GM19240 (cell line): ENCODE measurements at regions not wholly inside any gene's neighbourhood (a gene's known extent, or its start where the extent isn't known, plus 50 kb on each side); places are given as distances from the start of the nearest gene placed in this dataset.
"Not testable (repeated sequence)": the region's sequence is repeated elsewhere in the genome, so short reads cannot be mapped to it uniquely, and the experiment has no call there.

Source experiments
- DNase-seq: peaks from one replicate; pipeline ENCODE4 v3.0.0; 2011; ENCODE audit warnings: low spot score; ENCODE audit not compliant: insufficient read length

DNA sequence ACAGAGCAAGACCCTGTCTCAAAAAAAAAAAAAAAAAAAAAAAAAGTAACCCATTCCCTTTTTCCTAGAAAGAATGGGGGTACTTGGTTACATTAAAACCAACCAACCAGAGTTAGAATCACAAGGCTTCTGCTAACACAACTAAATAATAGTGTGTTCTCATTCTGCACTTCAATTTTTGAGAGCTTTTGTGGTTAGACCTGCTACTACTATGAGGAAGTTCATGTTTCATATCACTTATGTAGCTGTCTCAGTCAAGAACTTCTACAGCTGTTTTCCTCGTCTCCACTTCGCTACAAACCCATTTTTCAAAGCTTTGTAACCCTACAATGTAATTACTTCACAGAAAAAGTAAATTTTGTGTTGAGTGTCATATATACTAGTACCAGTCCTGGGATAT is 58.3 kb downstream of the PDHA2 start:
- DNase-seq: no peak

DNA sequence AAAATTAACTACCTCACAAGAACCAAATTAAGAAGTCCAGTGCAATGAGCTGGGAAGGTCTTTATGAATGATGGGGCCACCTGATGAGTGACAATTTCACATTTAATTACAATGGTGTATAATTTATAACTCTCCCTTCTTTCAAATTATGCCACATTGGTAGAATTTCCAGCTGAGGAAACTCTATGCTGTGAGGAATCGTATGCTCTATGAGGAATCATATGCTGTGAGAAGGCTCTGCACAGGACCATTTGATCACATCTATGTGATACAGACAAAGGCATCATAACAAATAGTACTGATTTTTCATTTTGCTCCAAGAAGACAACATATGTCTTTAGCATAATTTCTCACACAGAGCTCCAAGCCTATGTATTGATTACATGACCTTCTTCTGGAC is 69.3 kb downstream of the PDHA2 start:
- no peak for DNase-seq

DNA sequence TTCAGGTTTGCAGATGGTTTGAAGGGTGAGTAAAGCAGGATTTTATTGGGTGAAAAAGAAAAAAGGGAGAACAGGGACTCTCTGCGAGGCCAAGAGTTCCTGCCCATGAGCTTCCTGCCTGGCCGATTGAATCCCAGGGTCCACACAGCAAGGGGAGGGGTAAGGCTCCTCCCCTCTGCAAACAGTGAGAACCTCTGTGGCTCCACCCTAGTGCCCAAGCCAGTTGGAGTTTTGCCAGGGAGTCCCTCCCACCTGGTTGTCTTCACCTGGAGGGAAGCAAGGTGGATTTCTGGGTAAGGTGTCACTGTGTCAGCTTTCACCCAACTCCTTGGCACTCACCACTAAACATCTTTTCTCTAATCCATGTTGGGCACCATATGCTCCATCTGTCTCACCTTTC is 70.9 kb downstream of the PDHA2 start:
- no peak for DNase-seq

DNA sequence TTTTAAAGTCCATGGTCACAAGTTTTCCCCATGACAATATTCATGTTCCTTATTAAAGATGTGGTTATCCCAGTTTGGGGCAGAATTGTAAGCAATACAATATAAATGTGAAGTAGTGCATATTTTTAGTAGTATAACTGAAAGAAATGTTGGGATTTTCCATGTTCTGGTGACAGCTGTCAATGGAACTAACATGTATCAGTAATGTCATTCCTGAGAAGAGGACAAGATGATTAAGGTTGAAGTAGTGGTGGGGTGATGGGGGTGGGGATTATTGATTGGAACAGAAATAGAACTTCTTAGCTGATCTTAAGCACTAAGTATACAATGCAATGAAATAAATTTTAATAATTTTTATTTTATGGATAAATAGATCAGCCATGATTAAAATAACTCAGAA is 81.6 kb downstream of the PDHA2 start:
- no peak for DNase-seq

DNA sequence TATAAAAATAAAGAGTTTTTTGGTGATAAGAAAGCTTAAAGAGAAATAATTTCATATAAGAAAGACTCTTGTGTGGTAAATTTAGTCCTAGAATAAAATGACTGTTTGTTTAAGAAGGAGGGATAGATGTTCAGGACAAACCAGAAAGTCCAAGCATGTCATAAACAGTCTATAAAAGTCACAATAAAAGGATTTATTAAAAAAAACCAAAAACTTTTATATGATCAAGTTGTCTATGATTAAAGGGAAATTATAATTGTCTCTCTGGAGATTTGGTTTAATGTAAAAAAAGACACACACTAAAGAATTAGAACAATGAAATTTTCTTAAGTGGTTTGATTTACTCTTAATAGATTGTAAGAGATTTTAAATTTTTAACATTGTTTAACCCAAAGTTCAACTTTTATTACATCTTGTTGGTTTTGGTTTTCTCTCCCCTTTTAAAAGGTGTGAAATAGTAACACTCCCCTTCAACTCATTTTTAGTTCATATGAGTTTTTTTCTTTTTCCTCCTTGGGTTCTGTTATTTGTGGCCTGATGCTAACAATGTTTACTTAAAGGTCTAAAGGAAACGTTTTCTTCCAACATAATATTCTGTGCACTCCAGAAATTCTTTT is 89.7 kb downstream of the PDHA2 start:
- no peak for DNase-seq

DNA sequence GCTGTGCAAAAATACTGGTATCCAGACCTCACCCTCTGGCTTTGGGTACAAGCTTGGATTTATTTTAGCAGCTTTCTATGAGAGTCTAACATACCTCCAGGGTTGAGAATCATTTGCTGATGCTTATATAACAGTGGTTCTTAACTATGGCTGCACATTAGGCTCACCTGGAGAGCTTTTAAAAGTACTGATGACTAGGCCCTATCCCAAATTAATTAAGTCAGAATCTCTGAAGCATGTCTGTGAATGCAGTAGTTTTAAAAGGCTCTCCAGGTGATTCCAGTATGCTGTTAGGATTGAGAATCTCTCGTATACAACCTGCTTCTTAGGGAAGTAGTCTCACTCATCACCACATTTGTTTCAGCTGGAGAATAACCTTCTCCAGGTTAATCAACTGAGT is 99.2 kb downstream of the PDHA2 start:
- no peak for DNase-seq

DNA sequence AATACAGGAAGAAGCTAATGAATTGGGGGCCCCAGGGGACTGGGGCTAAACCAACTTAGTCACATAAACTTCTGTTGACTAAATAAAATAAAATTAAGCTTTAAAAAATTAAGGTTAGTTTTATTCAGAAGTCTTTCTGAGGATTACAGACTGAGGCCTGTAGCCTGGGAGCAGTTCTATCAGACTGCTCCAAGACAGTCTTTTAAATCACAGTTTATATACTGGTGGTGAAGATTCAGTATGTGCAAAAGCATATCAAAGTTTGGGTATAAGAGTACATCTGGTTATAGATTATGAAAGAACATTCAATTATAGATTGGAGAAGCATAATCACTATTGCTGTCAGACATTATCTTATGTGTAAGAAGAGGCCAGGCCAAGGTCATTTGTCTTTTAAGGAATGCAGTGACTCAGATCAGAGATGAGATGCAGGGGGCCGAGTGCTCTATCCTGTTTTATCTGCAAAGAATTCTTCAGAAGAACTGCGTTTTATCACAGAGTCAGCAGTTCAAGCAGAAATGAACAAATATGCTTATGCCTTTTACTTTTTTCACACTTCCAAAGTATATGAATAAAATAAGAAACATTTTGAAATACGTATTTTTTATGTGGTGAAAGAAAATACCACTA is 109.4 kb downstream of the PDHA2 start:
- no peak for DNase-seq

DNA sequence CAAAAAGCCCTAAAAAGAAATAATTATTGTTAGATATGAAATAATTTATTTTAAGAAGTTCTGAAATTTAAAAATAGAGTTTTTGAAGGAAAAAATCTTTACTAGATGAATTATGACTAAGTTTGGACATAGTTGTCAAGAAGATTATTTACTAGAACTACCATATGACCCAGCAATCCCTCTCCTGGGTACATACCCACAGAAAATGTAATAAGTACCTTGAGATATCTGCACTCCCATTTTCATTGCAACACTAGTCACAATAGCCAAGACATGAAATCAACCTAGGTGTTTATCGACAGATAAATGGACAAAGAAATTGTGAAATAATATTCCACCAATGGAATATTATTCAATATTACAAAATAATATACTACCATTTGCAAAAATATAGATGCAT is 109.9 kb downstream of the PDHA2 start:
- no peak for DNase-seq

DNA sequence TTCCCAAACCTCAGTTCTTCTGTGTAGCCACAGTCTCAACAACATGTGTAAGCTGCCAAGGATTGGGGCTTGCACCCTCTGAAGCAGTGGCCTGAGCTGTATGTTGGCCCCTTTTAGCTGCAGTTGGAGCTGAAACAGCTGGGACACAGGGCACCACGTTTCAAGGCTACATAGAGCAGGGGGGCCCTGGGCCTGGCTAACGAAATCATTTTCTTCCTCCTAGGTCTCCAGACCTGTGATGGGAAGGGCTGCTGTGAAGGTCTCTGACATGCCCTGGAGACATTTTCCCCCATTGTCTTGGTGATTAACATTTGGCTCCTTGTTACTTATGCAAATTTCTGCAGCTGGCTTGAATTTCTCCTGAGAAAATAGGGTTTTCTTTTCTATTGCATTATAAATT is 112.6 kb downstream of the PDHA2 start:
- not testable (repeated sequence) for DNase-seq

DNA sequence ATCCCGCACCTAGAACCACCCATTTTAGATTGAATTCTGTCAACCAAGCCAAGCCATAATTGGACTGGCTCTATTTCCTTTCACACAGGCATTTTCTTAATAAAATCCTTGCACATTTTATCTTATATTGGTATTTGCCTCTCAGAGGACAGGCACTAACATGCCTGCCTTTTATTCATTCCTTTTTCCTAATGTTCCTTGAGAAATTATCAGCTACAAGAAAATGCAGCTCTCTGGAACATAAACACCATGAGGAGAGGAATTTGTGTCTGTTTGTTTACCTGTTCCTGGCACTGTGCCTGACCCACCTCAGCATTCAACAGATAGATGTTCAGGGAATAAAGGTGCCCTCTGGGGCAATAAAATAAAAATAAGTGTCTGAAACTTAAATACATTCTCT is 116.2 kb downstream of the PDHA2 start:
- no peak for DNase-seq

DNA sequence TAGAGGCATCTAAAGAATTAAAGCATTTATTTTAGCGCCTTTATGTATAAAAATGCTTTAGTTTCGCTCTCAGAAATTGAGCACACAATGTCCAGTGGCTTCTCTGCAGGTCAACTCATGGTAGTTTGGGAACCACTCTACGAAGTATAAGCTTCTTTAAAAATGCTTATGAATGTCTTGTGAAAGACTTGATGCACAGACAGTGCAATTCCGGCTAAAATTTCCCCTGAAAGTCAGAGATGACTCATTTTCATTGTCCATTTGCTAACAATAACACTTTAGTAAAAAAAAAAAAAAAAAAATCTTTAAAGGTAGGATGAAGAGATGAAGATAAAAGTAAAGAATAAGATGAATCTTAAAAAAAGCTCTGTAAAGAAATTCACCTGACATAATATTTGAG is 117.2 kb downstream of the PDHA2 start:
- no peak for DNase-seq

DNA sequence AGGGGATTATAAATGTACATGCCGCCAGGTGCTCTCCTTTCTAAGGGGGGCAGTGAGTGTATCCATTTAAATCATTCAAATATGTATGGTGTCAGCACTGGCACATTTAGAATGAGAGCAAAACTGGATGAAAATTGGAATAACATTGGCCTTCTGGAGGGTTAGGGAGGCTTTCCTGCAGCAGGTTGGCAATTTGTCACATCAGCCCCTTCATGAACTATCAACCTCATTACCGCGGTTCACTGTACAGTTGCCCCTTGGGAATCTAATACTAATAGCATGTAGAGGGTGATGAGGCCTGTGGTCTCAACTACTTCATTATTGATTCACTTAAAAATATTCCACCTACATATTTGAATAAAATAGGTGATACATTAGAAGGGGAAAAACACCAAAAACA is 117.9 kb downstream of the PDHA2 start:
- DNase-seq: no peak

DNA sequence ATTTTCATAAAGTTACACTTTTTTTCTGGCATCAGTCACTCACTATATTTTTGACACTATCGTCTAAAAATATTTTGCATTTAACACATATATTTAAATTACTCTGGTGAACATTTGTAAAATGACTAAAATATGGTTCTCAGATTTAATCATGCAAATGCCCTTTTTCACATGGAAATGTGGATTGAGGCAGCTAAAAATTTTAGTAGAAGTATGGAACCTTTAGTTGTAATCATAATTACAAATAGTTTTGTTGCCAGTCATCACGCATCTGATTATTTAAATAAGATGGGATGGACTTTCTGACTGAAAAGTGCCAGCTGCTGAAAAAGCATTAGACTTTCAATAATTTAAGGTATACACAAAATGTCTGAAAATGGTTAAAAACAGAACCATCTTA is 119.3 kb downstream of the PDHA2 start:
- DNase-seq: no peak

DNA sequence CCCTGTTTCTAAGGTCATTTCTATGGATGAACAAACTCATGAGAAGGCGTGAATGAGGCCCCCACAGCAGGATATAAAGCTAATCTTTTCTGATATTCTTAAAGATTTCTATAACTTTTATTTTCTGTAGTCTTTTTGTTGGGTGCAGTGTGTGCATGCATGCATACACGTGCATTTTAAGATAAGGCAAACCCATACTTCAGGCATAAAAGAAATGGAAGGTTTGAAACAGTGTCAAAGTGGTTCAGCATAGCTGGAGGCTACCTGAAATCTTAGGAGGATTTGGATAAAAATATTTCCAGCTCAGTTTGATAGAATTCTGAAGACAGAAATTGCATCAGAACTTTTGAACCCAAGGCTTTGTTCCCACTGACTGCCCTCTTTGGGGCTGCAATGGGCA is 119.7 kb downstream of the PDHA2 start:
- no peak for DNase-seq

DNA sequence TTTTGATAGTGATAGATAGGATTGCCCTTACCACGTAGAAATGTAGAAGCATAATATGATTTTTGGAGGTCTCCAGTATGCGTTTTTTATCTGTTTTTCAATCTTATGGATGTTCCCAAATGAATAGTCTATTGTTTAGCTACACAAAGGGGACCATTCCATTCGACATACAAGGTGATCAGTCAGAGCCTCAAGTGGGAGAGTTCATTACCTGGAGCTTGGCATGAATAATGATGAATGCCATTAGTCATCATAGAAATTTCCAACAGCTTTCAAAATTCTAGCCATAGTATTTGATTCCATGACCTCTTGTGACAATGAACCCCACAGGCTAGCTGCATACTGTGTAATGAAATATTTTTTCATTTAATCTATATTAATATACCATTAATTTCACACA is 123.6 kb downstream of the PDHA2 start:
- no peak for DNase-seq

DNA sequence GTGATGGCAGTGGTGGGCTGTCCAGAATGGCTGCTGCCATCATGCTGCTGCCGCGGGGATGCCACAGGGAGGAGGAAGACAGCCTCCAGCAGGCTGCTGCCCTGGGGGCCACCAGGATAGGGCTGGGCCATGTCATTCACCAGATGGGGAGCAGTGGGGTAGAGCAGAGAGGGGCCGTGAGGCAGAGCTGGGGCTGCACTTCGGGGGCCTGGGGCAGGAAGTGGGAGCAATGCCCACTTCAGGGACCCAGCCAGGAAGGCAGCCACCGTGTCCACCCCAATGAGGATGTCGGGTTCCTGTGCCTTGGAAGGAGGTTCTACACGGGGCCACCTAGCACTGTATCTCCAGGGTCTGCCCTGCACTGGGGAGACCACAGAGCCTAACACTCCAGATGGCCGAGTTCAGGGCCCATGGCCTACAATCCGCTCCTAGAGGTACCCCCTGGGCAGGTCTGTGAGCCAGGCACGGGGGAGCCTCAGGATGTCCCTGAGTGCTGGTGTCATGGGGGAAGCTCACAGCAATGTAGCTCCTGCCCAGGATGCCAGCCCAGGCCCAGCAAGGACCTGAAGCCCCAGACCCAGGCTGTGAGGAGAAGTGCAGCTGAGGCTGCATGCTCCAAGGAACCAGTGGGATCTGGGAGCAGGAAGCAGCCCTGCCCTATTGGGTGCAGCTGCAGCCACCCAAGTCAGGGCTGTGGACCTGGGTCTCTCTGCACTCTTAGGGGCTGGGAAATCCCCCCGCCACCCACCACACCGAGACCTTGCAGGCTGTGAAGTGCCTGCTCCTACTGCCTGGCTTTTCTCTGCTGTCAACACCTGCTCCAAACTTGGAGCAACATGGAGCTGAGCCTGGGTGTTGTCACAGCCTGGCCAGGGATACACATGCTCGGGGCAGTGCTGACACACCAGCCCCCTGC is 140.3 kb downstream of the PDHA2 start:
- no peak for DNase-seq

DNA sequence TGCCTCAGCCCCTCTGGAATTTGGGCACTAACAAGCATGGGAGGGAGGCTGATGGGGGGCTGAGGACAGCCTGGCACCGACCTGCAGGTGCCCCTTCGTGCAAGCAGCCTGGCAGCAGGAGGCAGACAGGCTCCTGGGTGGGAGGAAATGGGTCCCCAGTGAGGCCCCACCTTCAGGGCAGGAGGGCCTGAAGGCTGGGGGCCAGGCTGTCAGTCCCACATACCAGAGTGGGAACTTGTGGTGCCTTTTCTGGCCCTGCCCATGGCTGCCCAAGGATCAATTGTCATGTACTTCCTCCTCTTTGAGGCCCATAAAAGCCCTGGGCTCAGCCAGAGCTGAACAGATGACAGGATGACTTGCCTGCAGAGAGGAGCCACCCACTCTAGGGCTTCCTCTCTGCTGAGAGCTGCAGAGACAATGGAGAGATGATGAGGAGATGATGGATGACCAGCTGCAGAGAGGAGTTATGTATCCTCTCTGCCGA is 141.0 kb downstream of the PDHA2 start:
- DNase-seq: no peak

DNA sequence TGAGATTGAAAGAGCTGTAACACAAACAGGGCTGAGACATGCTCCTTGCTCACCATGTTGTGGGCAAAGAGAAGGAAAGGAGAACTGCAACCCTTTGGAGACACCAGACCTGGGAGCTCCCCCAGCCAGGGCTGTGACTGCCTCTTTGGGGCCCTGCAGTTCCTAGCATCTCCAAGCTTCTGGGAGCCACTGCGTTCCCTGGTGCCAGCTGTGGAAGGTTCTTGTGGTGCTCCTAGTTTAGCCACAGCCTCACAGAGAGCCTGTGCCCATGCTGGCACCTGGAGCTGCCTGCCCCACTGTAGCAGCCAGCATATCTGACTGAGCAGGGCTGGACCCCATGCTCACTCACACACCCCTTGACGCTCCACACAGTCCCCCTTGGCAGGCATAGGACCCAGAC is 141.7 kb downstream of the PDHA2 start:
- no peak for DNase-seq

DNA sequence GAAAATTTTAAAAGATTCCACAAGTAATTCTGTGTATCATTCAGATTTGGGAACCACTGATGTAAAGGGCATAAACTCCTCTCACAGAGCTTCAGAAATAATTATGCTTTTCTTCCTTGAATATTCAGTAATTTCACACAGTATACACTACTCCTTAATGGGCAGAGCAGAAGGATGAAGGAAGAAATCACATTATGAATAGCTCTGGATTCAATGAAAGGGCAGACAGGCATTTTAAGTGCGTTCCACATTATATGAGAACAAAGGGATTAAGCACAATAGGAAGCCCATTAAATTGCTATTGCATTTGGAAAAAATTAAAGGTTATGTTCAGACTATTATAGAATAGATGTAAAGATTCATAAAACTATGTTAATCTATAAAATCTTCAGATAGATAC is 142.6 kb downstream of the PDHA2 start:
- no peak for DNase-seq

DNA sequence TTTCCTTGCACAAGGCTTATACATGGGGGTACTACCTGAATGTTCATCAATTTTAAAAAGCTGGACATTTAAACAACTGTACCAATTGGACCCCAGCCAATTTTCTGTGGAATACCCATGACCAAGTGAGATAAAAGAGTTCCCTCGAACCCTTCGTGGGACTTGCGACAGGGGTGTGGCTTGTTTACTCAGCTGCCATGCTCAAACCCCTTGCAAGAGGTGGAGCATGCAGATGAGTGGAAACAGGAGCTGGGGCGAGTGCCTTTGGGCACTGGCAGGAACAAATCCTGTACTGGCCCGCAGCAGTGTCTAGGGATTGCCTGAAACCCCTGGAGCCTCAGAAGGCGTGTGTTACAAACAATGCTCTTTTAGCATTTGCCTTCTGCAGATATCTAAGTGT is 144.2 kb downstream of the PDHA2 start:
- DNase-seq: no peak

DNA sequence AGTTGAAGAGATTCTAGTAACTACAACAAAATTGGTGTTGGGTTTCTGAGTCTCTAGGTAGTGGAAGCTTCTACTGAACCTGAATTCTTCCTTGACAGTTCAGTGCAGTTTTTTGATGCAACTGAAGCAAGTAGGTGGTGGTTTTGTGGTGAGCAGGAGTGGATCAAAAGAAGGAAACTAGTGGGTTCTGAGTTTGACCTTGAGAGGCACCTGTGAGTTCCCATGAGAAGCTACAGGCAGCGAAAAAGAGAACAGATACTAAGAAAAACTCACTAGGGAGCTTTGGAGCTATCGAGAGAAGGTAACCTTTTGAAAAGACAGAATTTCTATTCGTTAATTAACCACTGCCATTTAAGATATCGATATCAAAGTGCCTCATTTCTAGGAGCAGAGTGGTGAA is 145.2 kb downstream of the PDHA2 start:
- DNase-seq: no peak

DNA sequence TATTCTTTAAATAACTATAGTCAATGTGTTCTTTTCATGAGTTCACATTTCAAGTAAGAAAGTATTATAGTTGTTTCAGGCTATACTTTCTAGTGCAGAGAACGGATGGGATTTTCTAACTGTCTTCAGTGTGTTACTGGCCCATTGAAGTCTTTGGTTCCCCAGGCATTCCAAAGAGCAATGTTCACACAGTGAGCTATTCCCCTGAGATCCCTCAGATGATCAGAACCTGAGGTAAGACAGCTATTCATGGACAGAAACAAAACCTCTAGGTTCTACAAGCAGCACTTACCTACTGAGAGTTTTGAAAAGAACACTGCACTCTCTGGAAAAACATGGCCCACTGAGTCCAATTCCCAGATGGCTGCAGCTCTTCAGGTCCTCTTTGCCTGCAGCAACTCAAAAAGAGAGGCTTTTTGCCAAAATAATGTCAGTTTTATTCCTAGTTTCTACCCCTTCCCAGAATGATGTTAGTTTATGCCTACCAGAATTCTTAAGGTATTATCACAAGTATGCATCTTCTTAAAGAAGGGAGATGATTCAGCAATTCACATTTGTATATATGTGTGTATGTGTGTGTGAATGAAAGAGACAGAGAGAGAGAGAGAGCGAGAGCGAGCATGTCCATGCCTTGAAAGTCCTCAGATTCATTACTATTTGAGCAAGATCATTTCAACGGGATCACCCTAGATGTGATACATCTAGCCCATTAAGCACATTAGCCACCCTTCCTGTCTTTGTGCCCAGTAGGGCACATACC is 146.1 kb downstream of the PDHA2 start:
- no peak for DNase-seq
